ENCODE measurements at regions not wholly inside any gene's neighbourhood (a gene's known extent, or its start where the extent isn't known, plus 50 kb on each side); places are given as distances from the start of the nearest gene placed in this dataset.
"Not testable (repeated sequence)": the region's sequence is repeated elsewhere in the genome, so short reads cannot be mapped to it uniquely, and the experiment has no call there.

DNA sequence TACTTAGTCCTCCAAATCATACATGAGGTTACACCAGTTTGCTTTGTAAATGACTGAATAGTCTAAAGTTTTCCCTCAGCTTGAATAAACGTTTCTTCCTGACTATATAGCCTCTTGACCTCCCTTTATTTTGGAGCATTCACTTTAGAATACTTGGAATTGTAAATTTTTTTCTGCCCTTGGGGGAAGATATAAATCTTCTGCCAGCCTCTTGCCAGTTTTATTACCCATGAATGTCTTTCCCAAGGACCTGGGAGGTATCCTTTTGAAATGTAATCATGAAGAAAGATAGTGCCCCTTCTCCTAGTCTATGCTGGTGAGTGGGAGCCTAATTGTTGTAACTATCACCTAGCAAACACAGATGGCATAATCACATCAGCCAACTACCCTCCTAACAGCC is 2033.9 kb upstream of the PCDH20 start:
- DNase-seq = no peak

DNA sequence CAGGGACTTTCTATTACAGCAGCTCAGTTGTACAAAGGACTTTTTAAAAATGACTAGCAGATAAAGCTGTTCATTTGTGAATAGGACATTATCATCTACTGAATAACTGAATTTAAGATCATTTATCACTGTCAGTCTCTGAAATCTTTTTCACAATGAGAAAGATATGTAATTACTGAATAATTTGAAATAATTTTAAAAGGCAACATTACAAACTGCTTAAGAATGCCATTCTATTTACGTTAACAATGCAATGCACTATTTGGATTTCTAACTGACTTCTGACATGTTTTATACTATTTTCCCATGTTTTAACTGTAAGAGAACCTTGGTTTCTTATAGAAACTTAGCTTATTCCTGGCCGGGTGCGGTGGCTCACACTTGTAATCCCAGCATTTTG is 2033.0 kb upstream of the PCDH20 start:
- no peak for DNase-seq

DNA sequence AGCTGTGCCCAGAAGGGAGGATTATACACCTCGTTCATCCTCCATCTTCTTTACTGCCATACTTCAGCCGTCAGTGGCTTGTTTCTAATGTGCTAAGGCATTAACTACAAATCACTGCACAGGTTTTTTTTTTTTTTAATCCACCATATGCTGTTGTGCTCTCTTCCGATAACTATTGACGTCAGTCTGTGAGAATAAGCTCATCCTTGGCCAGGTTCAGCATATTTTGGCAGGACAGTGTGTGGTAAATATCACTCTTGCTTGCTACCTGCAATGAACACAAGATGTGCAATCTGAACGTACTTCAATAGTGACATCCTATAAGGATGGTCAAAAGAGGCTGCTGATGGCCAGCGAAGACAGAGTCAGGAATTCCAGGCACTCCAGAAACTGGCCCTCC is 2030.7 kb upstream of the PCDH20 start:
- no peak for DNase-seq

DNA sequence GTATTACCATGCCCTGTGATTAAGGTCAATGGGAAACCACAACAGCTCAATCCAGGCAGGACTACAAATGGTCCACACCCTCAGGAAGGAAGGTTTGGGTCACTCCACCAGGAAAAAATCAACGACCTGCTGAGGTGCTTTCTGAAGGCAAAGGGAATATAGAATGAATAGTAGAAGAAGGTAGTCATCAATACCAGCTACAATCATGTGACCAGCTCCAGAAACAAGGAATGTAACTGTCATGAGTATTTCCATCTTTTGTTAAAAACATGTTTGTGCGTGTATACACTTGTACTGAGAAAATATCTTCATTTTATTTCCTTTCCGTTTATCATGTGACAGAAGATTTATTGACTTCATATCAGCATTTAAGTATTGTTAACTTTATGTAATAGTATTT is 2028.6 kb upstream of the PCDH20 start:
- DNase-seq = not testable (repeated sequence)

DNA sequence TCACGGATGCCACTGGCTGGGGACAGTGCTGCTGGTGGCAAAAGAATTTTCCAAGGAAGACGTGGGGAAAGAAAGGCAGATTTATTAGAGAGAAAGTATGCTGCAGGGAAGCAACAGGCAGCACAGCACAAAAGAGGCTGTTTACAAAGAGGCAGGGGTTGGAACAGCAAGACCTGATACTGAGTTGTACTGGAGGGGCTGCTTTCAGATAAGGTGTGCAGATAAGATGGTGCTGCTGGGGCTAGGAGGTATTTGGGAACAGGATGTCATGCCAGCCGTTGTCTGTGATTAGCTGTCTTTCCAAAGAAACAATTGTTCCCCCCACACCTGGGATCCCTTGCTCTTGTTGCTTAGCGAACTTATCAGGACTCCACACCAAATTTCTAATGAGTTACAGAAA is 2023.3 kb upstream of the PCDH20 start:
- DNase-seq = no peak

DNA sequence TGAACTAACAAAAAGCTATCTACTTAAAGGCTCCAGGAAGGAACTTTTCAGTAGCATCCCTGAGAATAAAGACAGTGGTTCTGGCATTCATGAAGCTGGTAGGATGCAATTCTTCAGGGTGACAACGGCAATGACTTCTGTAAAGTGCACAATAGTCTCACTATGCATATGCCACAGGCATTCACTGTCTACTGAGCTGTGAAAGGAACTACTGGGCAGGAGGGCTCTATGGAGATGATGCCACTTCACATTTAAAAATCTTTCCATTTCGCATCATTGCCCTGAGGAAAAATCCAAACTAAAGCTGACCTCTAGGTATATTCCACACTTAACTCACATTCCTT is 2020.6 kb upstream of the PCDH20 start:
- no peak for DNase-seq

DNA sequence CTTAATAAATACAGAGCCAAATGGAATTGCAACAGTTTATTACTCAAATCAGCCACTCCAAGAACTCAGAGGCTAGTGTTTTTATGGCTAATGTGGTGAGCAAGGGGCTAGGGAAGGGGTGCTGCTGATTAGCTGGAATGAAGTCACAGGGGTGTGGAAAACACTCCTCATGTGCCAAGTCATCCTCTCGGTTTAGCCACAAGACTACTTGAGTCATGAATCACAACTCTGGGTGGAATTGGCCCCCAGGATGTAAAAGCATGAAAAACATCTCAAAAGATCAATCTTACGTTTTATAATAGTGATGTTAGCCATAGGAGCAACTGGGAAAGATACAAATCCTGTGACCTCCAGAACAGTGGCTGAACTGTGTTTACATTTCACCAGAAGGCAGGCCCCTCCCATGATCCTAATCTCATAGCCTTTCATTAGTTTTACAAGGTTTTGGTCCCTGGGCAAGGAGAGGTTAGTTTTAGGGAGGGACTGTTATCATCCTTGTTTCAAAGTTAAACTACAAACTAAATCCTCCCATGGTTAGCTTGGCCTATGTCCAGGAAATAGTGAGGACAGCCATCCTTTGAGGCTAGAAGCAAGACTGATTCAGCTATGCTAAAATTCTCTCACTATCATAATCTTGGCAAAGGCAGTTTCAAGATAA is 2020.1 kb upstream of the PCDH20 start:
- no peak for DNase-seq

DNA sequence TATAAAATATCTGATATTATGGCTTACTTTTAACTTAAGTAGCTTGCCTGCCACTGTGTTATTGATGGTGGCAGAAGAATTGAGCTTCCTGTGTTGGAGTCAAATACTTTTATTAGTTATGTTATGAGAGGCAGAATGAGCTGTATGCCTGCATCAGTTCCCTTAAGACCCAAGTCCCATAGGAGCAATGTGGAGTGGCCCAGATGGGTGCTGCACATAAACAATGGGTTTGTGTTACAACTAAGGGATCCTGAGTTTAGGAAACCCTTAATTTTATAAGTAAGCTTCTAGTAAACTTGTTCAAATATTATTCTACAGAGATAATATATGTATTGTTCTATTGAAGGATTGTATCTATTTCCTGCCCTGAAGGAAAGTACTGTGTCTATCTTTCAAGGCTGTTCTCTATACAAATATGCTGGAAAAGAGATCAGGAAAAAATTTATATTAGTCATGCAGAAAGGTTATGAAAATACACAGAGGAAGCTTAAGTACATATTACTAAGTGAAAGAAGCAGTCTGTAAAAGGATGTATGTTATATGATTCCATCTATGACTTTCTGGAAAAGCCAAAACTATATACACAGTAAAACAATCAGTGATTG is 2018.0 kb upstream of the PCDH20 start:
- DNase-seq = no peak

DNA sequence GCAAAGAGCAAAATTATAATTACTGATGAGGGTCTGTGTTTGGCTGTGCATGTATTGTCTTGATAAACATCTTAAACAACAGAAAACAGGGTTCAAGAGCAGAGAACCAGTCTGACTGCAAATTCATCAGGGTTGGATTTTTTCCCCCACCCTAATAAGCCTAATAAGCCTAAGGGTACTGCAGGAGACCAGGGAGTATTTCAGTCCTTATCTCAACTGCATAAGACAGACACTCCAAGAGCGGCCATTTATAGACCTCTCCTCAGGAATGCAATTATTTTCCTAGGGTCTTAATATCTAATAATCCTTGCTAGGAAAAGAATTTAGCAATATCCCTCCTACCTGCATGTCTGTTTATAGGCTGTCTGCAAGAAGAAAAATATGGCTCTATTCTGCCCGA is 2011.5 kb upstream of the PCDH20 start:
- no peak for DNase-seq

DNA sequence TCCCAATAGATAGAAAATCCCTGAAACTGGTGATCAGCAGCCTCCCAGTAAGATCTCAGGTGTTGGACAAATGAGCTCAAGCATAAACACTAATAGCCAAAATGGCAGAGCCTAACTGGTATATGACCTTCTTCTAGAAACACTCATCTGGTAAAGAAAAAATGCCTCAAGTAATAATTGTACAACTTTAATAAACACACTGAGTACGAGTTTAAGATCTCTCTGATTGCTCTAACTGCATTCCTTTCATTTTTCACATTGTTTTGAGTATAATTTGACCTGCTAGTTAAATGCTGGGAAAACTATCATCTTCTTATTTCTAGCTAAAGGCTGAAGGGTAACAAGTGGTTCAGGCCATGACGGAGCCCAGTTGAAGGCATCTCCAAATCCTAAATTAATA is 2009.5 kb upstream of the PCDH20 start:
- DNase-seq = no peak

DNA sequence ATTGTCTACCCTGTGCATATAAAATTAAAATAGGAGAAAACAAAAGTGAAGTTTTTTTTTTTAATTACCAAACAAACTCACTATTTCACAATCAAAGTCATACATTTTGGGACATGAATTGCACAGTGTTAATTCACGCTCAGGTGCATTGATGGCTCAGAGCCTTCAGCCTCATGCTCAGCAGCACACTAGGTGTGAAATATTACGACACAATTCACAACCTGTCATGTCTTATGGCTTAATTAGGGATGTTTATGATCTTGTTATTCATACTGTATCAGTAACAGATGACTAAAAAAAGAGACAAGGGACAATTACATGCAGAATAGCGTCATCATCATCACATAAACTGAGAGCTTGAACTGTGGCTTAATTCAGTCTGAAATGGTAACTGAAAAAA is 2005.5 kb upstream of the PCDH20 start:
- DNase-seq = no peak

DNA sequence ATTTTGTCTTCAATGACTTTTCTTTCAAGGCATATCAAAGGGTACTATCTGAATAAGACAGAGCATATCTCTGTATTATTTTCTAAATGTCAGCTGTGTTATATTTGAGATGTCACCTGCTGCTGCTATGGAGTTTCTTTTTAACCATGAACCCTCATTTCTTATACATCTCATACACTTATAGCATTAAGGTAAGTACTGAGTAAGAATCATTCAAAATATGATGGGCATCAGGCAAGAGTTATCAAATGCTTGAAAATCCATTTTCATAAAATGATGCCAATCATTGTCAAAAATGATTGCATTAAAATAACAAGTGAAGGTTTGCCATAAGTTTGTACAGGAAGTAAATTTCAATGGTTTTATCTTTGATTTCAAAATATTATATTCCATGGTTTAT is 2005.0 kb upstream of the PCDH20 start:
- DNase-seq = no peak

DNA sequence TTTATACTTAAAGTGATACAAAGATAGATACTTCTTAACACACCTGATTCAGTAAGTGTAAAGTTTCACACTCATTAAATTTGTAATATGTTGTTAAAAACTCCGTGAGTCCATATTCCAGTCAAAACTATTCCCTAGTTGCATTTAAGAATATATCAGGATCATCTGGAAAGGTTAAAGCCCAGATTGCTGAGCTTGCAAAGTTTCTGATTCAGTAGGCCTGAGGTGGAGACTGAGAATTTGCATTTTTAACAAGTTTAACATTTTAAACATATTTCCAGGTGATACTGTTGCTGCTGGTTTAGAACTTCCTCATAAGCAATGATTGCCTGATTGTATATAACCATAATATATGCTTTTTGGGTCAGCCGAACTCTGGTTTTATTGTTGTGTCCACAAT is 1998.6 kb upstream of the PCDH20 start:
- no peak for DNase-seq

DNA sequence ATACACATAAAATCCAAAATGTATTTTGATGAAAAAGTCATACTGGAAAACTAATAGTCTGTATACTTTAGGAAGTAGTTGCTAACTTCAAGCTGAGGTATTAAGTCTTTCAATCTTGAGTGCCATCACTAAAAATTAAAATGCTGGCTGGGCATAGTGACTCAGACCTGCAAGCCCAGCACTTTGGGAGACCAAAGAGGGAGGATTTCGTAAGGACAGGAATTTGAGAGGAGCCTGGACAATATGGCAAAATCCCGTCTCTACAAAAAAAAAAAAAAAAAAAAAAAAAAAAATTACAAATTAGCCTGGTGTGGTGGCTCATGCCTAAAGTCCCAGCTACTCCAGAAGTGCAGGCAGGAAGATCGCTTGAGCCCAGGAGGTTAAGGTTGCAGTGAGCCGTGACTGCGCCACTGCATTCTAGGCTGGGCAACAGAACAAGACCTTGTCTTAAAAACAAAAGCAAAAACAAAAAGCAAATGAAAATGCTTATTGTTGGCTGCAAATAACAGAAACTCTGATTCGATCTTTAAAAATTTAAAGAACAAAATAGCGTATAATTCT is 1994.2 kb upstream of the PCDH20 start:
- DNase-seq = no peak

DNA sequence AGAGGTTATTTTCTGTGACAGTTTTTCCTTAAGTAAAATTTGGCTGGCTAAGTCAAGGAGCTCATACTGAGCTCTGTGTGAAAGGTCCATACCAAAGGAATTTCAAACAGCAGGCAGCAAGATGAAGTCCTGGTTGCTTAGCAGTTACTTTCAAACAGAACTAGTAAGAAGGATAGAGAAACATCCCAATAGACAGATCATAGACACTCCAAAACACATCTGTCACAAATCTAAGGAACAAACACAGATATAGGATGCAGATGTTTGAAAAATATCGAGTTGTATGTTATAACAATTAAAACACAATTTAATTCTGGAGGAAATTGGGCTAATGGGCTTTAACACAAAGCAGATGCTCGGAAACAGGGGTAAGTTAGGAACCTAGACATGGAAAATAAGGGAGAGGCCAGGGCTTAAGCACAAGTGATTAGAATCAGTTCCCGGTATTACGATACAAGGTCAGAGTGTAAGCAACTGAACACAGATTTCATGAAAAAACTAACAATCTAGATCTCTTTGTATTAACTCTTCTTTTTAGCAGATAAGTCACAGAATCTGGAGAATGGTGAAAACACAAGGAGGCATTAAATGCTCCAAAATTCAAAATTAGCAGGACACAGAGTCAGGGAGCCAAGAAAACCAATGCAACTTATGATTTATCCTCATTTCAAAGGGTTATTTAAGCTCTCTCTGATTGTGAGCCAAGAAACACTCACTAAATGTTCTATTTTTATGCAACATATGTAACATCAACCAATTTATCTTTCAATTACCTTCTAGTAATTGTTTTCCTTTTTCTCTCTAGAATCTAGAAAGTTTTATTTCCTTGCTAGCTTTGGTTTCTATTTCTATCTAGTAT is 1992.9 kb upstream of the PCDH20 start:
- no peak for DNase-seq

DNA sequence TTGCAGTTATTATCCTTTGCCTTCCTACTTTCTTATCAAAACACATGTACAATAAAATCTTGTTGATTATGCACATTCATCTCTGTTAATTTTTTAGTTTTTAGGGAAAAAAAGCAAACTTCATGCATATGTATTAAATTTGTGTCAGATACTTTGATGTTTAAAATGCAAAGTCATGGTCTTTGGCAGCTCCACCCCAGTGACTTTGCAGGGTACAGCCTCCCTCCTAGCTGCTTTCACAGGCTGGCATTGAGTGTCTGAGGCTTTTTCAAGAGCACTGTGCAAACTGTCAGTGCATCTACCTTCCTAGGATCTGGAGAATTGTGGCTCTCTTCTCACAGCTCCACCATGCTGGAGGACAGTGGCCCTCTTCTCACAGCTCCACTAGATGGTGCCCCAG is 1988.1 kb upstream of the PCDH20 start:
- DNase-seq = no peak

DNA sequence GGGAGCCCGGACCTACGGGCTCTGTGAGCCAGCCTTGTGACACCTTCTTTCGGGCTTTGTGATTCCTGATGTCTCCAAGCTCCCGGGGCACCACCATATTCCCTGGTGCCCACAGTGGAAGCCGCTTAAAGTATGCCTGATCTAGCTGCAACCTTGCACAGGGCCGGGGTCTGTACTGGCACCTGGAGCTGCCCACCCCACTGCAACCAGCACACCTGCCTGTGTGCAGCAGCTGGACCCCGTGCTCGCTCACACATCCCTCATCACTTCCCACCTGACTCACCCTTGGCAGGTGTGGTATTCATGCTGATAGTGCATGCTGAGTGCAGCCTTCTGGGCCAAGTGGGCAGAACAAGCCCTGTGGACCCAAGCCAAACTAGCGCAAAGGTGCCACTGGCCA is 1981.1 kb upstream of the PCDH20 start:
- no peak for DNase-seq

DNA sequence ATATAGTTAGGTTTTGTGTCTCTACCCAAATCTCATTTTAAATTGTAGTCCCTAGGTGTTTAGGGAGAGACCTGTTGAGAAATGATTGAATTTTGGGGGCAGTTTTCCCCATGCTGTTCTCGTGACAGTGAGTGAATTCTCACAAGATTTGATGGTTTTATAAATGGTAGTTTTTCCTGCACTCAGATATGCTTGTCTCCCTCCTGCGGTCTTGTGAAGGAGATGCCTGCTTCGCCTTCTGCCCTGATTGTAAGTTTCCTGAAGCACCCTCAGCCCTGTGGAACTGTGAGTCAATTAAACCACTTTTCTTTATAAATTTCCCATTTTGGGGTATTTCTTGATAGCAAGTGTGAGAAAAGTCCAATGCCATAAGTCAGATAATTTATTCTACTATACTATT is 1977.5 kb upstream of the PCDH20 start:
- DNase-seq = no peak

DNA sequence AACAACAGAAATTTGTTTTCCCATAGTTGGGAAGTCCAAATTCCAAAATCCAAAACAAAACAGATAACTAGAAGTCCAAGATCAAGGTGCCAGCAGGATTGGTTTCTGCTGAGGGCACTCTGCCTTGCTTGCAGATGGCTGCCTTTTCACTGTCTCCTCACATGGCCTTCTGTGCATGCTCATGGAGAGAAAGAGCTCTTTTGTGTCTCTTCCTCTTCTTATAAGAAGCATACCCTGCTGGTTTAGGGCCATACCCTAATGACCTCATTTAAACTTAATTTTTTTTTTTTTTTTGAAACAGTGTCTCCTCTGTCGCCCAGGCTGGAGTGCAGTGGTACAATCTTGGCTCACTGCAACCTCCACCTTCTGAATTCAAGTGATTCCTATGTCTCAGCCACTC is 1974.1 kb upstream of the PCDH20 start:
- DNase-seq = no peak

DNA sequence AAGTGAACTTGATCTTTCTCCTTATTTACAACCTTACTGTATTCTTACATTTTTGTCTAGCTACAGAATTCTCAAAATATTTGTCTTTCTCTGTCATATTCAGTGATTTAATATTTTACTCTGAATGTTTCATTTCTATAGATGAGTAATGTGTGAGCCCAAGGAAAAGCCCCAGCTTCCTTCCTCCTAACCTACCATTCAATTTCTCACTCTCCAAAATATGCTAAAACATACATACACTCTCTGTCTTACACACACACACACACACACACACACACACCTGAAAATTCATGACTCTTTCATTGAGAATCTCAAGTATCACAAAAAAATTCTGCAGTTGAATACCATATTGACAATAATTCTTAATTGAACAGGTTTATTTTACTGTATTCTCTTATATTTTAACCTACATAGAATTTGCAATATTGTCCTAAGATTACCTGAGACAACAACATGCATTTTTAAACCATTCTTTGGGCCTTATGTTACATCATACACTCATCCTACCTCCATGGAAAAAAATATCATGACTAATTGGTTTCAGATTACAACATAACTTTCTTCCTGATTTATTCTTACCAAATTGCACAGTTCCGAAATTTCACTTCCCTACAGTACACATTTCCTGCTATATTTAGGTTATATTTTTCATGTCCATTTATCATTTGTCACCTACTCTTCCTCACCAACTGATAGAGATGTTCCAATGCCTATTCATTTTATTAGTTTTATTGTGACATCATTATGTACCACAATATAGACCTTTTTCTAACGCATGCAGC is 1965.6 kb upstream of the PCDH20 start:
- DNase-seq = no peak

DNA sequence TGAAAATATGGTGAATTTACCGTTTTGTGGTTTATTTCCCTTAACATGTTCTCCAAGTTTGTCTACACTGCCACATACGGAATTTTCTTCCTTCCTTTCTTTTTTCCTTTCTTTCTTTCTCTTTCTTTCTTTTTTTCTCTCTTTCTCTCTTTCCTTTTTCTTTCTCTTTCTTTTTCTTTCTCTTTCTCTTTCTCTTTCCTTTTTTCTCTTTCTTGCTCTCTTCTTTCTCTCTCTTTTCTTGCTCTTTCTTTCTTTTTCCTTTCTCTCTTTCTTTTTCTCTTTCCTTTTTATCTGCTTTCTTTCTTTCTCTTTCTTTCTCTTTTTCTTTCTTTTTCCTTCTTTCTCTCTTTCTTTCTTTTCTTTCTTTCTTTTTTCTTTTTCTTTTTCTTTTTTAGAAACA is 1962.3 kb upstream of the PCDH20 start:
- no peak for DNase-seq

DNA sequence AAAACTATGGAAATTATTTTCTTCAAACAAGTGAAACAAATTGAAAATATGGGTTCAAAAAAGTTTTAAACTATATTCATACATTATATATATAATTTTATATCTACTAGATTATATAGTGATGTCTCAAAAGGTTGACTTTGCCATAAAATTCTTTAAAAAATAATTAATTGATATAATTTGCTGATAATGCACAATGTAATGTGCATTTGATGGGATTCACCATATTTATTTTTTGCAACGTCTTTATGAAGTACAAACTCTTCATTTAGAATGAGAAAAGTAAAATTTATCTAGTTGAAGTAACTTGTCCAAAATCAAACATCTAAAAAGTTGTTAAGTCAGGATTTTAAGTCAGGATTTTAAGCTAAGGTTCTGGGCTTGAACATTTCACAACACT is 1954.5 kb upstream of the PCDH20 start:
- DNase-seq = no peak

DNA sequence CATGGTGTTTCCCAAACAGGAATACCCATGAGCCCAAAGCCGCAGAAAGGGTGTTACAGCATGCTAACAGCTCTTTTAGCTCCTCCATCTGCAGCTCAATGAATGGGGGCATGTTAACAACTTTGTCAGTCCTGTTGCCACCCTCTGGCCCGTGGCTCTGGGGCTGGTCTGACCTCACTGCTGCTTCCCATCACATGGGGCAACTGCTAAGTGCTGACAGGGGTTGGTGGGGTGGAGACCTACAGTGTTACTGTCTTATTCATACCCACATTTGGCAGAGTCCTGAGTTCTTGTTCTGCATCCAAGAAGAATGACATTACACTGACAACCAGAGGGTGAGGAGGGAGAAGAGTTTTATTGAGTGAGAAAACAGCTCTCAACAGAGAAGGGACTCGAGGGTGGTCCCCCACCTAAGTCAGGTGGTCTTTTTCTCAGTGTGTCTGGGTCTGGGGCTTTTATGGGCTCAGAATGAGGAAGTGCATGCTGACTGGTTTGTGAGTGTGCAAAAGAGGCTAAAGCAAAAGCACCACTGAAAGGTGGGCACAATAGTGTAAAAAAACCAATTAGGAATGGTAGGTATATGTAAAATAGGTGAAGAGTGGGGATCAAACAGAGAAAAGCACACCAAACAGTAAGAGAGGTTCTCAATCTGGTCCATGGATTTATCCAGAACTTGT is 1952.0 kb upstream of the PCDH20 start:
- no peak for DNase-seq

Data from NCI-H446 (cell line).